Keratinocyte (primary cell): ENCODE measurements at regions not wholly inside any gene's neighbourhood (a gene's known extent, or its start where the extent isn't known, plus 50 kb on each side); places are given as distances from the start of the nearest gene placed in this dataset.

Experiments
- DNase-seq: peaks from one replicate; pipeline ENCODE4 v3.0.0-alpha.2; 2011; ENCODE audit warnings: low read depth, missing footprints, low spot score
- FAIRE-seq: peaks from 2 replicates; lab custom pipeline; 2011; peaks lifted over from hg19 to GRCh38; lab: Jason Lieb, UNC
- H2AFZ ChIP-seq: 2 replicates; pipeline ENCODE4 v1.6.0; 2012; ENCODE audit warnings: low read length, control low read depth, inconsistent platforms; ENCODE audit not compliant: control insufficient read depth
- H3K27ac ChIP-seq: 2 replicates; pipeline ENCODE4 v1.5.1; 2011; ENCODE audit warnings: low read length; ENCODE audit not compliant: control insufficient read depth, insufficient read depth
- H3K27me3 ChIP-seq: 3 replicates; pipeline ENCODE4 v1.6.0; 2011; ENCODE audit warnings: low read length; ENCODE audit not compliant: control insufficient read depth, insufficient read depth; ENCODE audit errors: extremely low read depth
- H3K36me3 ChIP-seq, 2 experiments: 2 replicates in 1 of 2; 3 replicates in 1 of 2; pipeline ENCODE4 v1.5.1; 2011; ENCODE audit warnings: low read length in 2 of 2, mild to moderate bottlenecking in 1 of 2; ENCODE audit not compliant: control insufficient read depth in 2 of 2, insufficient read depth in 2 of 2; ENCODE audit errors: extremely low read depth in 1 of 2
- H3K4me1 ChIP-seq: 3 replicates; pipeline ENCODE4 v1.5.1; 2011; ENCODE audit warnings: low read length; ENCODE audit not compliant: control insufficient read depth, insufficient read depth; ENCODE audit errors: extremely low read depth
- H3K4me2 ChIP-seq: 3 replicates; pipeline ENCODE4 v1.6.0; 2011; ENCODE audit warnings: low read depth, low read length; ENCODE audit not compliant: control insufficient read depth, insufficient read depth; ENCODE audit errors: extremely low read depth
- H3K4me3 ChIP-seq, 3 experiments: fragments of 200-600 bp in 1 of 3; sonication (generic) in 1 of 3; 2 replicates in 2 of 3; 3 replicates in 1 of 3; pipeline ENCODE4 v1.5.1; 2011 to 2016; ENCODE audit warnings: low read length in 3 of 3, mild to moderate bottlenecking in 3 of 3, control low read depth in 2 of 3, inconsistent platforms in 1 of 3, low read depth in 1 of 3, mixed read lengths in 1 of 3, mixed run types in 1 of 3, moderate library complexity in 1 of 3; ENCODE audit not compliant: control insufficient read depth in 2 of 3, insufficient read depth in 2 of 3; ENCODE audit errors: extremely low read depth in 1 of 3
- H3K79me2 ChIP-seq: 2 replicates; pipeline ENCODE4 v1.6.0; 2012; ENCODE audit warnings: low read length; ENCODE audit not compliant: control insufficient read depth, insufficient read depth
- H3K9ac ChIP-seq: 3 replicates; pipeline ENCODE4 v1.6.0; 2011; ENCODE audit warnings: low read length; ENCODE audit not compliant: control insufficient read depth, insufficient read depth; ENCODE audit errors: extremely low read depth
- H3K9me1 ChIP-seq: 3 replicates; pipeline ENCODE4 v1.6.0; 2011; ENCODE audit warnings: low read length; ENCODE audit not compliant: control insufficient read depth, insufficient read depth; ENCODE audit errors: extremely low read depth
- H3K9me3 ChIP-seq: 2 replicates; pipeline ENCODE4 v1.5.1; 2012; ENCODE audit warnings: low read depth, low read length; ENCODE audit not compliant: control insufficient read depth
- H4K20me1 ChIP-seq: 3 replicates; pipeline ENCODE4 v1.6.0; 2011; ENCODE audit warnings: low read length; ENCODE audit not compliant: control insufficient read depth, insufficient read depth; ENCODE audit errors: extremely low read depth
- CTCF ChIP-seq, 3 experiments: IDR thresholded peaks in 1 of 3; conservative IDR thresholded peaks in 1 of 3; optimal IDR thresholded peaks in 1 of 3; 2 replicates in 2 of 3; 3 replicates in 1 of 3; pipeline versions ENCODE3 to v1.5.1; 2011; ENCODE audit warnings: low read length in 3 of 3, mild to moderate bottlenecking in 3 of 3, moderate library complexity in 2 of 3, control low read depth in 1 of 3, inconsistent platforms in 1 of 3; ENCODE audit not compliant: insufficient read depth in 2 of 3; ENCODE audit errors: extremely low read depth in 1 of 3
- EZH2 ChIP-seq: IDR thresholded peaks from one replicate; pipeline ENCODE4 v1.6.1; 2012; ENCODE audit warnings: inconsistent platforms, mild to moderate bottlenecking, low read length, moderate library complexity
- dilution Hi-C: fragments of 300-500 bp; cut with MboI; formaldehyde crosslinking; loops from one replicate; pipeline ENCODE4 v1.7.0; 2020; ENCODE audit warnings: low sequenced_read_pairs; ENCODE audit not compliant: extremely low pct_ligation_motif_present

- Histone ChIP-seq H3K9me3 (no peaks in the 10 kb centered on the region), H3K4me2 (no peak overlapping the region), H3K27me3 (no peaks in the 10 kb centered on the region), H3K4me1 (no peaks in the 10 kb centered on the region), H3K79me2 (no peaks in the 10 kb centered on the region), H3K9ac (no peak overlapping the region), H3K27ac (no peak overlapping the region), H2AFZ (no peak overlapping the region), H3K9me1 (no peaks in the 10 kb centered on the region), H4K20me1 (no peaks in the 10 kb centered on the region), H3K36me3 (no peaks in the 10 kb centered on the region), H3K4me3 (no peak overlapping the region)
- dilution Hi-C loops = no loop called here
- TF ChIP-seq CTCF (optimal IDR thresholded peaks at IDR 0.05 in 1 of 3, IDR thresholded peaks at IDR 0.05 in 1 of 3, conservative IDR thresholded peaks at IDR 0.05 in 1 of 3; ENCODE audit: extremely low read depth in 1 of 3, insufficient read depth in 2 of 3, low read length in 3 of 3) (no peak), EZH2 (no peak)
- DNase-seq (no peak), FAIRE-seq (no peak)
Observed at GRCh38 chr4:72786401-72786990, 217.5 kb upstream of the ADAMTS3 start.

- no peak overlapping the region for H3K27ac ChIP-seq
- H3K4me2 ChIP-seq = no peak overlapping the region
- no peak overlapping the region for H3K9ac ChIP-seq
- H3K36me3 ChIP-seq = no peaks in the 10 kb centered on the region
- H3K4me3 ChIP-seq = no peak overlapping the region
- no peaks in the 10 kb centered on the region for H3K79me2 ChIP-seq
- H3K27me3 ChIP-seq = no peaks in the 10 kb centered on the region
- dilution Hi-C loops = no loop called here
- H3K9me3 ChIP-seq = no peaks in the 10 kb centered on the region
- H3K9me1 ChIP-seq = no peaks in the 10 kb centered on the region
- no peaks in the 10 kb centered on the region for H3K4me1 ChIP-seq
- no peak overlapping the region for H2AFZ ChIP-seq
- DNase-seq = no peak
- no peaks in the 10 kb centered on the region for H4K20me1 ChIP-seq
- TF ChIP-seq CTCF (optimal IDR thresholded peaks at IDR 0.05 in 1 of 3, IDR thresholded peaks at IDR 0.05 in 1 of 3, conservative IDR thresholded peaks at IDR 0.05 in 1 of 3; ENCODE audit: extremely low read depth in 1 of 3, insufficient read depth in 2 of 3, low read length in 3 of 3) (no peak), EZH2 (no peak)
- no peak for FAIRE-seq
Observed at GRCh38 chr4:72779241-72779640, 210.2 kb upstream of the ADAMTS3 start.
